GM12891 (cell line): ENCODE measurements at regions not wholly inside any gene's neighbourhood (a gene's known extent, or its start where the extent isn't known, plus 50 kb on each side); places are given as distances from the start of the nearest gene placed in this dataset.

Experiments used
- DNase-seq: peaks from one replicate; pipeline ENCODE4 v3.0.0; 2011; ENCODE audit warnings: low spot score; ENCODE audit not compliant: insufficient read length
- FAIRE-seq: peaks from 2 replicates; lab custom pipeline; 2011; peaks lifted over from hg19 to GRCh38; lab: Jason Lieb, UNC
- PAX5 ChIP-seq: IDR thresholded peaks from 2 replicates; pipeline ENCODE4 v1.6.1; 2011; ENCODE audit warnings: low read length, moderate library complexity, mild to moderate bottlenecking; ENCODE audit not compliant: insufficient read depth, severe bottlenecking
- POLR2A ChIP-seq: IDR thresholded peaks from 2 replicates; pipeline ENCODE4 v1.6.1; 2011; ENCODE audit warnings: low read depth, low read length, control low read depth
- POLR2AphosphoS5 ChIP-seq: IDR thresholded peaks from 2 replicates; pipeline ENCODE4 v1.6.1; 2011; ENCODE audit warnings: low read depth, low read length, control low read depth
- POU2F2 ChIP-seq: IDR thresholded peaks from 2 replicates; pipeline ENCODE4 v1.6.1; 2011; ENCODE audit warnings: low read depth, mild to moderate bottlenecking, control low read depth, low read length, moderate library complexity
- SPI1 ChIP-seq: IDR thresholded peaks from 2 replicates; pipeline ENCODE4 v1.6.1; 2011; ENCODE audit warnings: low read depth, low read length, control low read depth
- TAF1 ChIP-seq: IDR thresholded peaks from 2 replicates; pipeline ENCODE4 v1.6.1; 2011; ENCODE audit warnings: low read depth, low read length, control low read depth

DNA sequence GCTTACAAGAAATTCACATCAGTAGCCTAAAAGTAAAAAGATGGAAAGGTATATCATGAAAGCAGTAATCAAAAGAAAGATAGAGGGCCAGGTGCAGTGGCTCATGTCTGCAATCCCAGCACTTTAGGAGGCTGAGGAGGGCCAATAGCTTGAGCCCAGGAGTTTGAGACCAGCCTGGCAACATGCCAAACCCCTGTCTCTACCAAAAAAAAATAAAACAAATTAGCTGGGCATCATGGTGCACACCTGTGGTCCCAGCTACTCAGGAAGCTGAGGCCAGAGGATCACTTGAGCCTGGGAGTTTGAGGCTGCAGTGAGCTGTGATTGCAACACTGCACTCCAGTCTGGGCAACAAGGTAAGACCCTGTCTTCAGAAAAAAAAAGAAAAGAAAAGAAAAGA lies 55.5 kb downstream of the GSPT2 start:
- DNase-seq (no peak), FAIRE-seq (no peak)
- TF ChIP-seq POLR2AphosphoS5 (no peak), TAF1 (no peak), PAX5 (no peak), POU2F2 (no peak), POLR2A (no peak), SPI1 (no peak)

DNA sequence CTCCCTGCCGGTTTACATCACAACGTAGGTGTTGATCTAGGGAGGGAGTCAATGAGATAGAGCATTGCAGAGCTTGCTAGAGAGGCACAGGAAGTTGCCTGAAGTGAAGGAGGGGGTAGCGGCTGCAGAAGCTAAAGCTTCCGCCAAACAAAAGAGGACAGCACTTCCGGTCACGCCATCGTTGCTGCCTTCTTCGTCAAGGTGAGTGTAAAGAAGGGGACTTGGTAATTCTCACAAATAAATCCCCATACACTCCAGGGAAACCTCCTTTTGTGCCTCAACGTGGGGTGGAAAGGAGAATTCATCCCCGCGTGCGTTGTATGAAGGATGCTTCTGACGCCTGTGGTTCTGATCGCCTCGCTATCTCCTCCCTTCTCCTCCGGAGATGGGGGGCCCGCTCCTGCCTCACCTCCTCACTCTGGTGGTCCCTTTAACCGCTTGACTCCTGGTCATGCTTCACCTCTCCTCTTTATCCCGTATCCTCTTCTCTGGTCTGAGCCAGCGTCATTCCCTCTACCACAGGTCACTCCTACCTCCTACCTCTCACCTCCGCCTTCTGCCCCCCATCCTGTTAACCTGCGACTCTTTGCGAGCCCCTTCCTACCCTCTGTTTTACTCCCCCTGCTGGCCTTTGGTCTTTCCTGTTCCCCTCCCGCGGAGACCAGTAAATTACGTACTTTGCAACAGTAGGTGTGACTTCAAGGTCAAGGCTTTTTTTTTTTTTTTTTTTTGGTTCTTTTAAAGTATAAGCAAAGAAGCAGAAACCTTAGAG lies 59.9 kb downstream of the GSPT2 start:
- FAIRE-seq, result peak; percentile 98
- TF ChIP-seq POU2F2 (no peak), SPI1 (no peak), TAF1 (peak; percentile 30; the same call in 1 of the 2 replicates), POLR2AphosphoS5 (peak; percentile 46; the same call in 1 of the 2 replicates), POLR2A (peak; percentile 68)
- DNase-seq, result peak; percentile 2

DNA sequence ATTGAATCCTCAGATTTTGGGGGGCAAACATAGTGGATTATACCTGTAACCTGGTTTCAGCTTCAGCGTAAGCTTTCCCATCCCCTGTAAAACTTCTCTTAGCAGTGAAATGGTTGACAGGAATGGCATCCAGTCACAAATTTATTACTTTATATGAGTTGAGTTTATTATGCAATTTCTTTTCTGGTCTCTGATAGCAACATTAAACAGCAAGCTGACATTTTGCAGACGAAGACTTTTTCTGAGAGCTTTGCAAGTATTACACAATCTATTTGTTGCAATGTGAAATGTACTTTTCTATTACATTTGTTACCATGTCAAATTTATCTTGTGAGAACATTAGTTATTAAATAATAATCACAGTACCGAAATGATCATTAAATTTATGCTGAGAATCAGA lies 60.6 kb downstream of the GSPT2 start:
- DNase-seq (no peak), FAIRE-seq (no peak)
- TF ChIP-seq SPI1 (no peak), POU2F2 (no peak), POLR2AphosphoS5 (no peak), PAX5 (no peak), POLR2A (no peak)

- TF ChIP-seq POU2F2 (no peak), POLR2AphosphoS5 (no peak), PAX5 (no peak), SPI1 (no peak), POLR2A (no peak), TAF1 (no peak)
- no peak for DNase-seq
- no peak for FAIRE-seq
Observed at GRCh38 chrX:51804741-51805140, 61.5 kb downstream of the GSPT2 start.

DNA sequence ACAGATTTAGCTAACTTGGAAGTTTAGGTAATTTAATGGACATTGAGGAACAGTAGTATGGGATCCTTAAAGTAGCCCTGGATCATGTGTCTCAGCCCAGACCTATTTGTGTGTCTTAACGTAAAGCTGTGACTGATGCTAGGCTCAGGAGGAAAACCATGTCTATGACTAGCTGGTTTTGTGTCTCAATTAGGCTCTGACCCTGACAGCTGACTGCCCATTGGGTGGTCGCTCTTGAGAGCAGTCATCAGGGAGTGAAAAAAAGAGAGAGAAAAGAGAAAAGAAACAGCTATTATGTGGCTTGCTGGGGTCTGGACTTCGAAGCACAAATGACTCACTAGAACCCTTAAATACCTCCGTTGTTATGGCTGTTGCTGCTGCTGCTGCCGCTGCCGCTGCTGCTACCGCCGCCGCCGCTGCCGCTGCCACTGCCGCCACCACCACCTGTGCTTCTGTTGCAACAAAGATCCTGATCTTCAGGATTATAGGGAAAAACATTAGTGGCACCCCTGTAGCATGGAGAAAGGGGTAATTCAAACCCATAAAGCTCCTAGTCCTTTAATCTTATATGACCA lies 70.7 kb downstream of the GSPT2 start:
- FAIRE-seq (no peak), DNase-seq (no peak)
- TF ChIP-seq TAF1, result no peak
- TF ChIP-seq PAX5, result no peak
- TF ChIP-seq SPI1, result no peak
- TF ChIP-seq POU2F2, result no peak
- no peak for TF ChIP-seq POLR2A

- FAIRE-seq (no peak), DNase-seq (no peak)
- TF ChIP-seq SPI1 (no peak), PAX5 (no peak), POLR2AphosphoS5 (no peak), POLR2A (no peak), TAF1 (no peak), POU2F2 (no peak)
Observed at GRCh38 chrX:51824061-51824460, 69.4 kb upstream of the MAGED1 start.

- DNase-seq (no peak), FAIRE-seq (peak; percentile 63)
- no peak for TF ChIP-seq TAF1
- no peak for TF ChIP-seq POLR2A
- no peak for TF ChIP-seq SPI1
Observed at GRCh38 chrX:51825436-51825835, 68.0 kb upstream of the MAGED1 start.

DNA sequence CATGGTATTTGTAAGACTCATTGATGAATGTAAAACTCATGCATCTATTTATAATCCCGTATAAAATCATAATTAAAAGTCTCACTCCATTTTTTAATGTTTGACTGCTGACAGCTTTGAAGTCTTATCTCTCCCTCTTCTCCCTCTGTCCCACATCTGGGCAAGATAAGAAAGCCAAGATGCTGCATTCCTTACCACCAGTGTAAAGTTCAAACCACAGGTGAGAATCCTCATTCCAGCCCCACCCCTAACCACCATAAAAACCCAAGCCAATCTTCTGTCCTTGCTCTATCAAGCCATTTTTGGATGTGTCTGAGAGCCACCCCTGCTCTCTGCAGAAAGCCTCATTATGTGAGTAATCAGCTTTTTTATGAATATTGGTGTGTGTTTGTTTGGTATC lies 59.3 kb upstream of the MAGED1 start:
- DNase-seq, result no peak
- FAIRE-seq, result no peak
- TF ChIP-seq SPI1, result no peak
- no peak for TF ChIP-seq POLR2AphosphoS5
- no peak for TF ChIP-seq POU2F2
- TF ChIP-seq TAF1, result no peak
- TF ChIP-seq POLR2A, result no peak
- TF ChIP-seq PAX5, result no peak

DNA sequence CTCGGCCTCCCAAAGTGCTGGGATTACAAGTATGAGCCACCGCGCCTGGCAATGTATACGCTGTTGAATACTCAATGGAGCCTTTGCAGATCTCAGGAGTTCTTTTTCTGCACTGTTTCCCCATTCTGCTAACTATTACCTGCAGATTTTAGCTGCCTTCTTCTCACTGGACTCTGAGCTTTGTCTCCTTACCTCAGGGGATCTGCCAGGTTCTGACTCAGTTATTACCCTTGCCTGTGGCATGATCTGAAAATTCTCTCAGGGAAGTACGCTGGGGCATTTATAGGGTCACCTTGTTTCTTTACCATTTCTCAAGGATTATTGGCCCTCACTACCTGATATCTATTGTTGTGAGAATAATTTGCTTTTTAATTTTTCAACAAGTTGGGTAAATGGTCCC lies 56.6 kb upstream of the MAGED1 start:
- no peak for FAIRE-seq
- TF ChIP-seq SPI1 (no peak), POLR2A (no peak), POU2F2 (no peak), TAF1 (no peak)
- DNase-seq, result no peak

DNA sequence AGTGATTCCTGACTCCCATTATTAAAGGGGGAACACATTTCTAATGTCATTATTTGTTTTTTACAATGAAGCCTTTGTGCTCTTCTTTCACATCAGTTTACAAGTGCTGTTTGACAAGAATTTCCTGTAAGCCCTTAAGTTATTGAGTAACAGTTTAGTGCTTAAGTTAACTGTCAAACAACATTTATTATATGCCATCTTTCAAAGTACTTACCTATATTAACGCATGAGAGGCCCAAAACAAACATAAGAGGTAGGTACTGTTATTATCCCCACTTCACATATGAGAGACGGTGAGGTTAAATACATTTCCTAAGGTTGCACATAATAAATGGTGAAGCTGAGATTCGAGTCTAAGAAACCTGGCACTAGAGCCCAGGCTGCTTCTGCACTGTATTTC lies 56.0 kb upstream of the MAGED1 start:
- TF ChIP-seq TAF1, result no peak
- TF ChIP-seq POU2F2, result no peak
- TF ChIP-seq POLR2AphosphoS5, result no peak
- no peak for TF ChIP-seq SPI1
- TF ChIP-seq PAX5, result no peak
- no peak for TF ChIP-seq POLR2A
- DNase-seq (no peak), FAIRE-seq (no peak)

DNA sequence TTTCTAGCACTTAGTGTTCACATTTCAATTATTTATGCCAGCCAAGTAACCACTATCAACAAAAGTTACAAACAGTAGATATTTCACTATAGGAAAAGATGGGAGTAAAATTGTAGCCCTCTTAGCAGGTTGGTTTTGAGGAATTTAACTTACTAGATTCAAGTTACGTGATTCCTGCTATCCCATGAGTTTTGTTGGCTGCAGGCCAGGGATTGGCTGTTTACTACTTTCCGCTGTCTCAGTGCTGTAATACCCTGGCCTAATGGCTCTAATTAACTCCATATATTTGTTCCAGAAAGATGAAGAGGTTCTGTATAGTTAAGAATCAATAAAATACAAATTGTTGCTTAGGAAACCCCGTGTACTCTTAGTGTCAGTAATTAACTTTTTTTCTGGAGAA lies 55.5 kb upstream of the MAGED1 start:
- FAIRE-seq (peak; percentile 59), DNase-seq (no peak)
- TF ChIP-seq TAF1 (no peak), SPI1 (no peak), POU2F2 (no peak), PAX5 (no peak), POLR2A (no peak), POLR2AphosphoS5 (no peak)
